SK-N-SH treated with all-trans-retinoic acid at 6 μM for 48 hours (cell line): ENCODE measurements at regions not wholly inside any gene's neighbourhood (a gene's known extent, or its start where the extent isn't known, plus 50 kb on each side); places are given as distances from the start of the nearest gene placed in this dataset.

Source experiments
- ATAC-seq: fragments of 200-7000 bp; cut with Tn5 transposase; 3 replicates; pipeline ENCODE4 v1.9.1; 2020; ENCODE audit warnings: mild to moderate bottlenecking, moderate library complexity
- ARNTL ChIP-seq: fragments of 450-650 bp; formaldehyde crosslinking; IDR thresholded peaks from 2 replicates; pipeline ENCODE4 v1.5.0; 2020; ENCODE audit warnings: low read depth, mild to moderate bottlenecking, moderate library complexity, borderline replicate concordance
- BACH2 ChIP-seq: fragments of 250-450 bp; sonication (Bioruptor Pico); IDR thresholded peaks from 2 replicates; pipeline ENCODE4 v1.9.0; 2021; ENCODE audit warnings: mild to moderate bottlenecking, borderline replicate concordance
- CREB5 ChIP-seq: fragments of 250-450 bp; sonication (Bioruptor Pico); IDR thresholded peaks from 2 replicates; pipeline ENCODE4 v1.5.1; 2020; ENCODE audit warnings: low read depth, mild to moderate bottlenecking, moderate library complexity
- CSDC2 ChIP-seq: fragments of 250-450 bp; sonication (Bioruptor Pico); IDR thresholded peaks from 2 replicates; pipeline ENCODE4 v1.5.0; 2020; ENCODE audit warnings: mild to moderate bottlenecking, moderate library complexity
- CSRNP3 ChIP-seq: fragments of 250-450 bp; sonication (Bioruptor Pico); IDR thresholded peaks from 2 replicates; pipeline ENCODE4 v1.5.1; 2021; ENCODE audit warnings: mild to moderate bottlenecking, moderate library complexity
- ESRRG ChIP-seq: fragments of 250-450 bp; sonication (Bioruptor Pico); IDR thresholded peaks from 2 replicates; pipeline ENCODE4 v1.6.1; 2021; ENCODE audit warnings: mild to moderate bottlenecking
- ISL1 ChIP-seq: fragments of 250-450 bp; sonication (Bioruptor Pico); IDR thresholded peaks from 2 replicates; pipeline ENCODE4 v2.1.2; 2022; ENCODE audit warnings: mild to moderate bottlenecking, moderate library complexity
- PATZ1 ChIP-seq: fragments of 250-450 bp; sonication (Bioruptor Pico); IDR thresholded peaks from 2 replicates; pipeline ENCODE4 v1.8.0; 2020; ENCODE audit warnings: mild to moderate bottlenecking, moderate library complexity, borderline replicate concordance
- POU6F1 ChIP-seq: fragments of 250-450 bp; sonication (Bioruptor Pico); IDR thresholded peaks from 2 replicates; pipeline ENCODE4 v1.8.0; 2021; ENCODE audit warnings: low read depth, mild to moderate bottlenecking, moderate library complexity, borderline replicate concordance
- PPARA ChIP-seq: fragments of 250-450 bp; sonication (Bioruptor Pico); IDR thresholded peaks from 2 replicates; pipeline ENCODE4 v1.5.0; 2020; ENCODE audit warnings: mild to moderate bottlenecking, borderline replicate concordance
- RARB ChIP-seq: fragments of 250-450 bp; sonication (Bioruptor Pico); IDR thresholded peaks from 2 replicates; pipeline ENCODE4 v1.8.0; 2021; ENCODE audit warnings: mild to moderate bottlenecking, moderate library complexity
- SNAI2 ChIP-seq: fragments of 250-450 bp; sonication (Bioruptor Pico); IDR thresholded peaks from 2 replicates; pipeline ENCODE4 v1.5.0; 2020; ENCODE audit warnings: mild to moderate bottlenecking, moderate library complexity
- TCF4 ChIP-seq: fragments of 250-450 bp; sonication (Bioruptor Pico); IDR thresholded peaks from 2 replicates; pipeline ENCODE4 v1.8.0; 2021; ENCODE audit warnings: mild to moderate bottlenecking, moderate library complexity, borderline replicate concordance
- TOX ChIP-seq: fragments of 250-450 bp; sonication (Bioruptor Pico); IDR thresholded peaks from 2 replicates; pipeline ENCODE4 v1.8.0; 2021; ENCODE audit warnings: mild to moderate bottlenecking, moderate library complexity, borderline replicate concordance
- TSHZ2 ChIP-seq: fragments of 250-450 bp; sonication (Bioruptor Pico); IDR thresholded peaks from 2 replicates; pipeline ENCODE4 v1.5.0; 2020; ENCODE audit warnings: mild to moderate bottlenecking, moderate library complexity
- ZC3H10 ChIP-seq: fragments of 250-450 bp; sonication (Bioruptor Pico); IDR thresholded peaks from 2 replicates; pipeline ENCODE4 v1.5.1; 2021; ENCODE audit warnings: mild to moderate bottlenecking, moderate library complexity
- ZFP3 ChIP-seq: fragments of 250-450 bp; sonication (Bioruptor Pico); IDR thresholded peaks from 2 replicates; pipeline ENCODE4 v1.5.0; 2020; ENCODE audit warnings: mild to moderate bottlenecking, moderate library complexity
- ZNF565 ChIP-seq: fragments of 450-650 bp; formaldehyde crosslinking; conservative IDR thresholded peaks from 2 replicates; pipeline ENCODE4 v1.5.0; 2020; ENCODE audit warnings: low read depth, mild to moderate bottlenecking, moderate library complexity
- ZNF70 ChIP-seq: fragments of 450-650 bp; formaldehyde crosslinking; IDR thresholded peaks from 2 replicates; pipeline ENCODE4 v1.5.0; 2020; ENCODE audit warnings: mild to moderate bottlenecking, moderate library complexity
- ZNF8 ChIP-seq: fragments of 450-650 bp; formaldehyde crosslinking; IDR thresholded peaks from 2 replicates; pipeline ENCODE4 v1.5.0; 2020; ENCODE audit warnings: mild to moderate bottlenecking, moderate library complexity

GRCh38 chrX:39595977-39596376 lies 501.8 kb downstream of the BCOR start:
- ATAC-seq: no peak
- TF ChIP-seq BACH2: no peak
- no peak for TF ChIP-seq TCF4 (CRISPR knock-in tag)
- no peak for TF ChIP-seq ARNTL (CRISPR knock-in tag)
- no peak for TF ChIP-seq ISL1
- TF ChIP-seq, all 23 proteins: peak for 0

- ATAC-seq: no peak
- TF ChIP-seq ZNF8 (CRISPR knock-in tag) (no peak), RARB (CRISPR knock-in tag) (no peak), BACH2 (no peak), ZNF70 (CRISPR knock-in tag) (no peak), TSHZ2 (CRISPR knock-in tag) (no peak), PPARA (CRISPR knock-in tag) (no peak), ZFP3 (CRISPR knock-in tag) (no peak), TCF4 (CRISPR knock-in tag) (no peak), CREB5 (CRISPR knock-in tag) (no peak), ESRRG (CRISPR knock-in tag) (no peak), CSRNP3 (CRISPR knock-in tag) (no peak)
Measured at GRCh38 chrX:39596437-39596836, 501.3 kb downstream of the BCOR start.

- ATAC-seq: no peak
- TF ChIP-seq TCF4 (CRISPR knock-in tag) (no peak), PATZ1 (no peak), TOX (CRISPR knock-in tag) (no peak), ZC3H10 (CRISPR knock-in tag) (no peak), BACH2 (no peak), CSDC2 (no peak), ZNF8 (CRISPR knock-in tag) (no peak), PPARA (CRISPR knock-in tag) (no peak), ZFP3 (CRISPR knock-in tag) (no peak), ESRRG (CRISPR knock-in tag) (no peak), POU6F1 (CRISPR knock-in tag) (no peak), SNAI2 (no peak), CSRNP3 (CRISPR knock-in tag) (no peak), ARNTL (CRISPR knock-in tag) (no peak), ZNF565 (CRISPR knock-in tag) (no peak)
Measured at GRCh38 chrX:39599339-39599738, 498.4 kb downstream of the BCOR start.
